Right atrium auricular region (tissue), 2 donors: ENCODE measurements at regions not wholly inside any gene's neighbourhood (a gene's known extent, or its start where the extent isn't known, plus 50 kb on each side); places are given as distances from the start of the nearest gene placed in this dataset.

Experiments used
- DNase-seq: peaks from one replicate; pipeline ENCODE4 v3.0.0-alpha.2; 2019; ENCODE audit warnings: low spot score
- H3K27ac ChIP-seq, 2 donors: fragments of 200-600 bp; sonication (generic); 1 replicate in 1 of 2; 2 replicates in 1 of 2; pipeline ENCODE4 v1.5.1; 2016 to 2019
- H3K27me3 ChIP-seq, 2 donors: fragments of 200-600 bp; sonication (generic); one replicate each; pipeline versions ENCODE4 v1.5.1 to v1.6.0; 2017 to 2019
- H3K36me3 ChIP-seq: fragments of 200-600 bp; sonication (generic); one replicate; pipeline ENCODE4 v1.5.1; 2016
- H3K4me1 ChIP-seq, 2 donors: fragments of 200-600 bp; sonication (generic); one replicate each; pipeline versions ENCODE4 v1.5.1 to v1.6.0; 2017 to 2019
- H3K4me3 ChIP-seq, 2 donors: fragments of 200-600 bp; sonication (generic); 1 replicate in 1 of 2; 2 replicates in 1 of 2; pipeline ENCODE4 v1.5.1; 2017 to 2019; ENCODE audit warnings: mild to moderate bottlenecking in 1 of 2, moderate library complexity in 1 of 2
- H3K9me3 ChIP-seq, 2 donors: fragments of 200-600 bp; sonication (generic); one replicate each; pipeline ENCODE4 v1.5.1; 2019
- CTCF ChIP-seq, 2 donors: fragments of 200-600 bp; sonication (generic); IDR thresholded peaks; one replicate each; pipeline ENCODE4 v1.5.1; 2019; ENCODE audit warnings: antibody characterized with exemption in 2 of 2

DNA sequence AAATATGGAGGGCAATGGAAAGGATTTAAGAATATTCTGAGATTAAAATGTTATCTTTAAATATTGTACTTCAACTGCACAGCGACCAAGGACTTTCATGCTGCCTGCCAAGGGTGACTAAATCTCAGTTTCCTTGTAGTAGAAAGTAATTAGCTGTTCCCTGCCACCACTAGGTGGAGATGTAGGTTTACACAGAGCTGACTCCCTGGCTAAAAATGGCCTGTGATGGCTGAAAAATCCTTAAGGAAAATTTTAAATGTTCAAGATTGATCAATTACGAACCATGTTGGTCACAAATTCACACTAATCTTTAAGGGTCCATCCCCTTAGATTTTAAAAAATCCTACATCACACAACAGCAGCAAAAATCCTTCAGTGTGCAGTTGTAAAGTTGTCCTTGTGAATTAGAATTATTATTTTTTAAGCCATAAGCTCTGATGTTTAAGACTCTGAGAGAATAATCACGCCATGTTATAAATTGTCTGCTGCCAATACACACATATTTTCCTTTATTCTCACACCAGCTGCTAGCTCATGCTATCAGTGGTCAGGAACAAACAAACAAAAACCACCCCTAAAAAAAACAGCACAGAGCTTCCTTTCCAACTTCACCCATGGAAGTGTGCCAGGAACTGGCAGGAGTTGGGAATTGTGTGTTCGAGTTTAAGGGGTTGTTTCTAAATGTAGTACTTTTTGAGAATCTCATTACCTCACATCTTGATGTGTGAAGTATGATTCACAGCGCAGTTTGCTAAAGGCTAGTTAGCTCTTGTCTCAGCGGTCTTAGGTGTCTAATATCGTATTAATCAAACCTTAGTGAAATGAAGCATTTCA, 399.8 kb downstream of the TMEM182 start:
- peak; percentile 41 to 74 for TF ChIP-seq CTCF (IDR thresholded peaks at IDR 0.05)
- Histone ChIP-seq H3K4me1 (no peaks in the 10 kb centered on the region), H3K9me3 (no peaks in the 10 kb centered on the region), H3K36me3 (no peaks in the 10 kb centered on the region), H3K27ac (no peak overlapping the region), H3K27me3 (no peaks in the 10 kb centered on the region), H3K4me3 (no peak overlapping the region)
- peak; percentile 61 for DNase-seq

DNA sequence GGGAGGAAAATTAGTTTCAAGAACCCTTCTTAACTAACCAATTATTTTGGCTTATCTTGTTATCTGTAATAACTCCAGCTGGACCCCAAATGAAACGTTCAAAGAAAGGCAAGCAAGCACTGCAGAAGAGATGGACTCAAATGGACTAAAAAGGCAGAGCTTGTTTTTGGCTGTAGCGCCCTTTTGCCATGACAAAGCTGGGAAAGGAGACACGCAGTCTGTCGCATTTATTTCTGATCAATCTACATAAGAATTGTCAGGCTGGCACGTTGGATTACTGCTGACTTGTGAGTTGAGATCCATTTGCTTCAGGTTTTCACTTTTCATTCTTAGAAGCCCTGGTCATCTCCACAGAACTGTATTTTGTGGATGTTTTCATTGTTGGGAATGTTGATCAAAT, 402.9 kb downstream of the TMEM182 start:
- Histone ChIP-seq H3K27me3 (no peaks in the 10 kb centered on the region), H3K4me3 (no peak overlapping the region), H3K27ac (no peak overlapping the region), H3K9me3 (no peaks in the 10 kb centered on the region), H3K4me1 (no peaks in the 10 kb centered on the region), H3K36me3 (no peaks in the 10 kb centered on the region)
- DNase-seq, result no peak
- TF ChIP-seq CTCF (IDR thresholded peaks at IDR 0.05), result no peak

GRCh38 chr2:103165836-103166235, 404.0 kb downstream of the TMEM182 start:
- Histone ChIP-seq H3K4me3 (no peak overlapping the region), H3K36me3 (no peaks in the 10 kb centered on the region), H3K4me1 (no peaks in the 10 kb centered on the region), H3K27ac (no peak overlapping the region), H3K9me3 (no peaks in the 10 kb centered on the region), H3K27me3 (no peaks in the 10 kb centered on the region)
- no peak for DNase-seq
- no peak for TF ChIP-seq CTCF (IDR thresholded peaks at IDR 0.05)

DNA sequence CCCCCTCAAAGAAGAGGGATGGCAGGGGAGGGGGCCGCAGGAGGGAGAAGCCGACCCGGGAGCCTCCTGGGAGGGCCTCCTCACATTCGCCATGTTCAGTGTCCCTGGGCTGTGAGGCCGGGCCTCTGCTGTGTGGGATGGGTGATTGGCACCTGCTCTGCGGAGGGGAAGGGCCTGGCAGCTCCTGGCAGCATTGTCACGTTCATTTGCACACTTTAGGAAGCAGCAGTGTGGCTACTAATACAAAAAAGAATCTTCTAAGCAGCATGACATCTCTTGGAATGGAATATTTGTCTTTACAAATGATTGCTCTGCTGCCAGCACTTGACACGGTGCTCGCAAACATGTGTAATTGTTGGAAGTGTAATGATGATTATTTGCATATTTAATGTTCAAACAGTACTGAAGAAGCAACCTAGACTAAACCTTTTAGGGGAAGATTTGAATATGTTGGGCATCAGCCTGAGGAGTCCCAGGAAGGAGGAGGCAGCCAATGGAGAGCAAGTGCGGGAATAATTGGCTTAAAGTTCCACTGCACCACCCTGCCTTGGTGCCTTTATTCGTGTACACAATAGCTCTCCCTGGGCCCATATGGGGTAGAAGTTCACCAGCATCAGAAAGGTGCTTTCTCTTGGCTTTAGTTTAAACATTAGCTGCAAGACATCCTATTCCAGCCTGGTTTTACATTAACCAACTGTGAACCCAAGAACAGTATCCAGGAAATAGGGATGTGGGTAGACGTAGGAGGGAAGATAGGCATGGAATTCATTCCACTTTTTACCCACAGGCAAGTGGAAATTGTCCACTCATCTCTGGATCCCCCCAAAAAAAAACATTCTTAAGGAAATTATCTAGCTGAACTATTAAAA, 404.9 kb downstream of the TMEM182 start:
- Histone ChIP-seq H3K4me1 (no peaks in the 10 kb centered on the region), H3K27me3 (no peaks in the 10 kb centered on the region), H3K36me3 (no peaks in the 10 kb centered on the region), H3K4me3 (no peak overlapping the region), H3K9me3 (no peaks in the 10 kb centered on the region), H3K27ac (no peak overlapping the region)
- TF ChIP-seq CTCF (IDR thresholded peaks at IDR 0.05), result no peak
- no peak for DNase-seq

DNA sequence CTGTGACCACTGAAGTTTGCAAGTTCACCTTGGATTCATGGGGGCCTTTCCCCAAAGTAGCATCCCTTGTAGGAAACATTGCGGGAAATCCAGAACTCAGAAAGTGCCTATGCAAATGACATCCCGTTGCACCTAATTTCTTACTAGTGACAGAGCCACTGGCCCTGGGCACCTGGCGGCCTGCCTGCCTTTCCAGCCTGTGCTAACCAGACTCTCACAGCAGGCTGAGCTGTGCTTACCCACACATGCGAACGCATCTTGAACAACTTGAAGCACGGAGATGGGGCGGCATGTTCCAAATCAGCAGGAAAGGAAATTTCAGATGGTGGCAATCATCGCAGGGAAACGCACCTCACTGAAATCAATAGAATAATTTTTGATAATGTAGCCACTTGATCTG, 405.8 kb downstream of the TMEM182 start:
- Histone ChIP-seq H3K4me1 (no peaks in the 10 kb centered on the region), H3K36me3 (no peaks in the 10 kb centered on the region), H3K4me3 (no peak overlapping the region), H3K27ac (no peak overlapping the region), H3K9me3 (no peaks in the 10 kb centered on the region), H3K27me3 (no peaks in the 10 kb centered on the region)
- TF ChIP-seq CTCF (IDR thresholded peaks at IDR 0.05), result no peak
- no peak for DNase-seq
